ENCODE measurements at regions not wholly inside any gene's neighbourhood (a gene's known extent, or its start where the extent isn't known, plus 50 kb on each side); places are given as distances from the start of the nearest gene placed in this dataset.

GRCh38 chr12:64931321-64931720 lies 106.9 kb downstream of the TBC1D30 start:
- no peak overlapping the region for H3K27ac ChIP-seq (ENCODE audit: low read depth in 2 of 2, low read length in 1 of 2)
- H3K4me2 ChIP-seq: no peak overlapping the region
- no peaks in the 10 kb centered on the region for H4K20me1 ChIP-seq (ENCODE audit: insufficient read depth)
- H3K79me2 ChIP-seq (ENCODE audit: insufficient read depth): no peaks in the 10 kb centered on the region
- H3K27me3 ChIP-seq (ENCODE audit: insufficient read depth): no peaks in the 10 kb centered on the region
- no peaks in the 10 kb centered on the region for H3K36me3 ChIP-seq (replicated peaks in 1 of 2; ENCODE audit: control insufficient read depth in 1 of 2, insufficient read depth in 2 of 2, low read length in 1 of 2)
- no peak overlapping the region for H3K4me3 ChIP-seq (ENCODE audit: low read depth in 2 of 2, low read length in 1 of 2)
- TF ChIP-seq TAF1 (IDR thresholded peaks at IDR 0.05; ENCODE audit: borderline replicate concordance, low read depth, low read length): no peak
- no peak for TF ChIP-seq RFX5 (IDR thresholded peaks at IDR 0.05; ENCODE audit: low read length)
- TF ChIP-seq NRF1 (IDR thresholded peaks at IDR 0.05; ENCODE audit: low read depth, low read length): no peak
- no peak for TF ChIP-seq CHD2 (IDR thresholded peaks at IDR 0.05; ENCODE audit: low read length, partially characterized antibody)
- no peak for TF ChIP-seq REST (IDR thresholded peaks at IDR 0.05; ENCODE audit: low read depth, low read length)
- no peak for TF ChIP-seq TEAD4 (IDR thresholded peaks at IDR 0.05; ENCODE audit: borderline replicate concordance, insufficient read depth)
- no peak for TF ChIP-seq JUND (IDR thresholded peaks at IDR 0.05)
- TF ChIP-seq USF2 (IDR thresholded peaks at IDR 0.05; ENCODE audit: borderline replicate concordance, low read depth, low read length): no peak
- no peak for TF ChIP-seq MEF2A (IDR thresholded peaks at IDR 0.05; ENCODE audit: borderline replicate concordance, low read depth)
- no peak for TF ChIP-seq GATA2 (CRISPR knock-in tag; IDR thresholded peaks at IDR 0.05)
- no peak for TF ChIP-seq PBX3 (IDR thresholded peaks at IDR 0.05)
- TF ChIP-seq FOXJ3 (CRISPR knock-in tag; IDR thresholded peaks at IDR 0.05): no peak
- no peak for TF ChIP-seq MAX (IDR thresholded peaks at IDR 0.05; ENCODE audit: low read depth)
- TF ChIP-seq FOSL2 (IDR thresholded peaks at IDR 0.05; ENCODE audit: borderline replicate concordance, low read depth): no peak
- no peak for TF ChIP-seq EZH2phosphoT487 (IDR thresholded peaks at IDR 0.05; ENCODE audit: borderline replicate concordance, low read depth)
- TF ChIP-seq MXI1 (IDR thresholded peaks at IDR 0.05; ENCODE audit: low read depth, low read length): no peak
- TF ChIP-seq TCF12 (IDR thresholded peaks at IDR 0.05): no peak
- no peak overlapping the region for H2AFZ ChIP-seq (ENCODE audit: low read depth)
- no peaks in the 10 kb centered on the region for H3K9me2 ChIP-seq
- peaks cover 0 to 6% of the 10 kb centered on the region in 2 experiments; a peak in 1 of 4 replicates for H3K4me1 ChIP-seq (ENCODE audit: control insufficient read depth in 1 of 2, insufficient read depth in 2 of 2, low read depth in 1 of 2, low read length in 1 of 2)
- ChIA-PET CTCF (interaction anchor here (1.1 kb wide), 1 partner anchor 129 kb away, joined by 5 read pairs; no protein-coding TSS in a partner anchor), POLR2A (interaction anchor here (1.0 kb wide), 1 partner anchor 15 kb away, joined by 3 read pairs; no protein-coding TSS in a partner anchor)
- H3F3A ChIP-seq (replicated peaks; ENCODE audit: insufficient read depth): no peaks in the 10 kb centered on the region
- no peak overlapping the region for H3K9ac ChIP-seq
- DNase-seq: no peak
- WGBS (ENCODE audit: low lambda C conversion rate): 24% methylated on average over 3 of the region's 3 CpGs
- no peaks in the 10 kb centered on the region for H3K9me3 ChIP-seq
